ENCODE measurements at regions not wholly inside any gene's neighbourhood (a gene's known extent, or its start where the extent isn't known, plus 50 kb on each side); places are given as distances from the start of the nearest gene placed in this dataset.

- no peak for TF ChIP-seq CTCF (IDR thresholded peaks at IDR 0.05; ENCODE audit: insufficient read depth, low read depth, low read length, missing control alignments)
- DNase-seq (ENCODE audit: low read depth): no peak
- no peak overlapping the region for H3K4me3 ChIP-seq (ENCODE audit: low read depth, low read length)
Measured at GRCh38 chr3:84904816-84905555, 53.8 kb upstream of the CADM2 start.

GRCh38 chr3:84905556-84905920, 53.3 kb upstream of the CADM2 start:
- no peak for TF ChIP-seq CTCF (IDR thresholded peaks at IDR 0.05; ENCODE audit: insufficient read depth, low read depth, low read length, missing control alignments)
- no peak for DNase-seq (ENCODE audit: low read depth)

GRCh38 chr3:84906065-84906464, 52.7 kb upstream of the CADM2 start:
- H3K4me3 ChIP-seq (ENCODE audit: low read depth, low read length): no peak overlapping the region
- no peak for DNase-seq (ENCODE audit: low read depth)
- no peak for TF ChIP-seq CTCF (IDR thresholded peaks at IDR 0.05; ENCODE audit: insufficient read depth, low read depth, low read length, missing control alignments)

More at GRCh38 chr3:84905556-84905920, 53.3 kb upstream of the CADM2 start:
- H3K4me3 ChIP-seq (ENCODE audit: low read depth, low read length): no peak overlapping the region
